ENCODE measurements at regions not wholly inside any gene's neighbourhood (a gene's known extent, or its start where the extent isn't known, plus 50 kb on each side); places are given as distances from the start of the nearest gene placed in this dataset.

- TF ChIP-seq POLR2A (IDR thresholded peaks at IDR 0.05) (no peak), CTCF (IDR thresholded peaks at IDR 0.05) (no peak), POLR2AphosphoS5 (IDR thresholded peaks at IDR 0.05) (no peak), EP300 (IDR thresholded peaks at IDR 0.05) (no peak)
Observed at GRCh38 chr2:196266855-196267254, 95.5 kb upstream of the STK17B start.

Measured in stomach (tissue), 4 donors.